ENCODE measurements at regions not wholly inside any gene's neighbourhood (a gene's known extent, or its start where the extent isn't known, plus 50 kb on each side); places are given as distances from the start of the nearest gene placed in this dataset.

- TF ChIP-seq CTCF (conservative IDR thresholded peaks at IDR 0.05; ENCODE audit: low read depth, low read length), result no peak
- no peak for DNase-seq (ENCODE audit: low read depth)
- no peak overlapping the region for H3K4me3 ChIP-seq (ENCODE audit: low read length)
Measured at GRCh38 chr14:51513281-51513680, 138.4 kb upstream of the FRMD6 start.

- no peak for TF ChIP-seq CTCF (conservative IDR thresholded peaks at IDR 0.05; ENCODE audit: low read depth, low read length)
- DNase-seq (ENCODE audit: low read depth), result no peak
- no peak overlapping the region for H3K4me3 ChIP-seq (ENCODE audit: low read length)
Measured at GRCh38 chr14:51513933-51514332, 137.8 kb upstream of the FRMD6 start.

- DNase-seq (ENCODE audit: low read depth), result no peak
- no peak overlapping the region for H3K4me3 ChIP-seq (ENCODE audit: low read length)
- no peak for TF ChIP-seq CTCF (conservative IDR thresholded peaks at IDR 0.05; ENCODE audit: low read depth, low read length)
Measured at GRCh38 chr14:51515611-51516010, 136.1 kb upstream of the FRMD6 start.

- no peak for TF ChIP-seq CTCF (conservative IDR thresholded peaks at IDR 0.05; ENCODE audit: low read depth, low read length)
- H3K4me3 ChIP-seq (ENCODE audit: low read length), result no peak overlapping the region
- DNase-seq (ENCODE audit: low read depth), result no peak
Measured at GRCh38 chr14:51516706-51517395, 134.9 kb upstream of the FRMD6 start.

GRCh38 chr14:51518280-51518679, 133.4 kb upstream of the FRMD6 start:
- no peak for TF ChIP-seq CTCF (conservative IDR thresholded peaks at IDR 0.05; ENCODE audit: low read depth, low read length)
- DNase-seq (ENCODE audit: low read depth), result no peak
- no peak overlapping the region for H3K4me3 ChIP-seq (ENCODE audit: low read length)

GRCh38 chr14:51518711-51519110, 133.0 kb upstream of the FRMD6 start:
- no peak overlapping the region for H3K4me3 ChIP-seq (ENCODE audit: low read length)
- no peak for DNase-seq (ENCODE audit: low read depth)
- TF ChIP-seq CTCF (conservative IDR thresholded peaks at IDR 0.05; ENCODE audit: low read depth, low read length), result no peak

- no peak for DNase-seq (ENCODE audit: low read depth)
- TF ChIP-seq CTCF (conservative IDR thresholded peaks at IDR 0.05; ENCODE audit: low read depth, low read length), result no peak
Measured at GRCh38 chr14:51520087-51520486, 131.6 kb upstream of the FRMD6 start.

More at GRCh38 chr14:51520087-51520486, 131.6 kb upstream of the FRMD6 start:
- no peak overlapping the region for H3K4me3 ChIP-seq (ENCODE audit: low read length)
